ENCODE measurements at regions not wholly inside any gene's neighbourhood (a gene's known extent, or its start where the extent isn't known, plus 50 kb on each side); places are given as distances from the start of the nearest gene placed in this dataset.

GRCh38 chr21:22791986-22792560 is 1793.9 kb downstream of the NCAM2 start:
- TF ChIP-seq, protein P1, sequence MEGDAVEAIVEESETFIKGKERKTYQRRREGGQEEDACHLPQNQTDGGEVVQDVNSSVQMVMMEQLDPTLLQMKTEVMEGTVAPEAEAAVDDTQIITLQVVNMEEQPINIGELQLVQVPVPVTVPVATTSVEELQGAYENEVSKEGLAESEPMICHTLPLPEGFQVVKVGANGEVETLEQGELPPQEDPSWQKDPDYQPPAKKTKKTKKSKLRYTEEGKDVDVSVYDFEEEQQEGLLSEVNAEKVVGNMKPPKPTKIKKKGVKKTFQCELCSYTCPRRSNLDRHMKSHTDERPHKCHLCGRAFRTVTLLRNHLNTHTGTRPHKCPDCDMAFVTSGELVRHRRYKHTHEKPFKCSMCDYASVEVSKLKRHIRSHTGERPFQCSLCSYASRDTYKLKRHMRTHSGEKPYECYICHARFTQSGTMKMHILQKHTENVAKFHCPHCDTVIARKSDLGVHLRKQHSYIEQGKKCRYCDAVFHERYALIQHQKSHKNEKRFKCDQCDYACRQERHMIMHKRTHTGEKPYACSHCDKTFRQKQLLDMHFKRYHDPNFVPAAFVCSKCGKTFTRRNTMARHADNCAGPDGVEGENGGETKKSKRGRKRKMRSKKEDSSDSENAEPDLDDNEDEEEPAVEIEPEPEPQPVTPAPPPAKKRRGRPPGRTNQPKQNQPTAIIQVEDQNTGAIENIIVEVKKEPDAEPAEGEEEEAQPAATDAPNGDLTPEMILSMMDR (conservative IDR thresholded peaks at IDR 0.05) = peak; percentile 78
- TF ChIP-seq EZH2 (IDR thresholded peaks at IDR 0.05; ENCODE audit: low read depth) = no peak
- no peak for DNase-seq
- Histone ChIP-seq H3K9me2 (ENCODE audit: insufficient read depth) (no peaks in the 10 kb centered on the region), H3F3A (ENCODE audit: insufficient read depth, low read depth) (no peaks in the 10 kb centered on the region), H3K4me2 (no peak overlapping the region), H3K36me3 (ENCODE audit: low read depth) (no peaks in the 10 kb centered on the region), H3K27me3 (ENCODE audit: insufficient read depth, low read depth) (no peaks in the 10 kb centered on the region), H4K20me1 (ENCODE audit: insufficient read depth) (no peaks in the 10 kb centered on the region), H3K4me3 (no peak overlapping the region), H3K4me1 (replicated peaks; ENCODE audit: insufficient read depth) (no peaks in the 10 kb centered on the region), H3K79me2 (ENCODE audit: low read depth) (no peaks in the 10 kb centered on the region), H3K27ac (no peak overlapping the region), H3K9me3 (ENCODE audit: insufficient read depth, low read depth) (no peaks in the 10 kb centered on the region), H2AFZ (no peak overlapping the region)
- CTCF ChIA-PET = interaction anchor here (0.6 kb wide), 1 partner anchor 125 kb away, joined by 3 read pairs; no protein-coding TSS in a partner anchor
- POLR2A ChIA-PET (ENCODE audit: unreplicated experiment) = no interaction called here
- no TSS peak for BruUV-seq (replicated peaks)
- intact Hi-C loops (cut with micrococcal nuclease; ENCODE audit: unreplicated experiment) = loop anchor here (5.0 to 10.0 kb wide), 3 partner anchors 225 to 1787 kb away; no protein-coding TSS in a partner anchor

DNA sequence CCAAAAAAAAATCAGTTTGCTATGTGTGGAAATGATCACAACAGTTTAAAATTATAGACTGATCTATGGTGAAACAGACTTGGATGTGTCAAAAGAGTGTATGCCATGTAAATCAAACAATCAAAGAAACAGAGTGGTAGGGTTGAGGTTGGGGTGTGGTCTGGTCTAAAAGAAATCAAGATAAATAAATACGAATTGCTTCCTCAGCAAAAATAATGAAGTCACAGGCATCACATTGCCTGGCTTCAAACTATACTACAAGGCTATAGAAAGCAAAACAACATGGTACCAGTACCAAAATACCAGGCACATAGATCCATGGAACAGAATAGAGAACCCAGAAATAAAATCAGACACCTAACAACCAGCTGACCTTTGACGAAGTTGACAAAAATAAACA is 1796.9 kb downstream of the NCAM2 start:
- H2AFZ ChIP-seq = no peak overlapping the region
- H3K9me2 ChIP-seq (ENCODE audit: insufficient read depth) = no peaks in the 10 kb centered on the region
- H3K36me3 ChIP-seq (ENCODE audit: low read depth) = no peaks in the 10 kb centered on the region
- ChIA-PET CTCF (no interaction called here), POLR2A (ENCODE audit: unreplicated experiment) (no interaction called here)
- H3F3A ChIP-seq (ENCODE audit: insufficient read depth, low read depth) = no peaks in the 10 kb centered on the region
- no peak overlapping the region for H3K4me2 ChIP-seq
- H3K79me2 ChIP-seq (ENCODE audit: low read depth) = no peaks in the 10 kb centered on the region
- no peak overlapping the region for H3K4me3 ChIP-seq
- no TSS peak for BruUV-seq (replicated peaks)
- intact Hi-C loops (cut with micrococcal nuclease; ENCODE audit: unreplicated experiment) = loop anchor here (10.0 kb wide), 2 partner anchors 1630 to 1790 kb away; no protein-coding TSS in a partner anchor
- H4K20me1 ChIP-seq (ENCODE audit: insufficient read depth) = no peaks in the 10 kb centered on the region
- H3K27me3 ChIP-seq (ENCODE audit: insufficient read depth, low read depth) = no peaks in the 10 kb centered on the region
- H3K4me1 ChIP-seq (replicated peaks; ENCODE audit: insufficient read depth) = no peaks in the 10 kb centered on the region
- DNase-seq = no peak
- TF ChIP-seq, protein P1 (conservative IDR thresholded peaks at IDR 0.05) = no peak
- TF ChIP-seq EZH2 (IDR thresholded peaks at IDR 0.05; ENCODE audit: low read depth) = no peak
- no peak overlapping the region for H3K27ac ChIP-seq
- no peaks in the 10 kb centered on the region for H3K9me3 ChIP-seq (ENCODE audit: insufficient read depth, low read depth)

- Histone ChIP-seq H3K27ac (no peak overlapping the region), H3K79me2 (ENCODE audit: low read depth) (no peaks in the 10 kb centered on the region), H3K9me2 (ENCODE audit: insufficient read depth) (no peaks in the 10 kb centered on the region), H2AFZ (no peak overlapping the region), H3K27me3 (ENCODE audit: insufficient read depth, low read depth) (no peaks in the 10 kb centered on the region), H3K36me3 (ENCODE audit: low read depth) (no peaks in the 10 kb centered on the region), H3K4me1 (replicated peaks; ENCODE audit: insufficient read depth) (no peaks in the 10 kb centered on the region), H3F3A (ENCODE audit: insufficient read depth, low read depth) (no peaks in the 10 kb centered on the region), H4K20me1 (ENCODE audit: insufficient read depth) (no peaks in the 10 kb centered on the region), H3K4me2 (no peak overlapping the region), H3K4me3 (no peak overlapping the region), H3K9me3 (ENCODE audit: insufficient read depth, low read depth) (no peaks in the 10 kb centered on the region)
- intact Hi-C loops (cut with micrococcal nuclease; ENCODE audit: unreplicated experiment) = loop anchor here (10.0 kb wide), 2 partner anchors 1631 to 1791 kb away; no protein-coding TSS in a partner anchor
- POLR2A ChIA-PET (ENCODE audit: unreplicated experiment) = no interaction called here
- no TSS peak for BruUV-seq (replicated peaks)
- no peak for DNase-seq
- CTCF ChIA-PET = no interaction called here
- TF ChIP-seq EZH2 (IDR thresholded peaks at IDR 0.05; ENCODE audit: low read depth) = no peak
- TF ChIP-seq, protein P1 (conservative IDR thresholded peaks at IDR 0.05) = no peak
These were observed 1797.4 kb downstream of the NCAM2 start for GRCh38 chr21:22795644-22796043.
